ENCODE measurements at regions not wholly inside any gene's neighbourhood (a gene's known extent, or its start where the extent isn't known, plus 50 kb on each side); places are given as distances from the start of the nearest gene placed in this dataset.

DNA sequence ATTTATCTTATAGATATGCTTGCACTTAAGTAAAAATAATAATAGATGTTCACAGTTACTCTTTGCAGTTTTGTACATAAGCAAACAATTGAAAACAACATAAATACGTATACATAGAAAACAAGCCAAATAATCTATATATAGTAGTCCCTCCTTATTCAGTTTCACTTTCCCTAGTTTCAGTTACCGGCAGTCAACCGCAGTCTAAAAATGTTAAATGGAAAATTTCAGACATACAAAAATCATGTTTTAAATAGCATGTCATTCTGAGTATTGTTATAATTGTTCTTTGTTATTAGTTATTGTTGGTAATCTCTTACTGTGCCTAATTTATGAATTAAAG, 262.0 kb downstream of the CGGBP1 start:
- Histone ChIP-seq H3K9me1 (ENCODE audit: insufficient read depth, low read length) (no peaks in the 10 kb centered on the region), H2BK5ac (ENCODE audit: low read depth, low read length, poor library complexity, severe bottlenecking) (no peak overlapping the region), H3K23ac (ENCODE audit: low read depth, low read length) (no peak overlapping the region), H3K4ac (ENCODE audit: low read depth, low read length) (no peak overlapping the region), H3K4me2 (ENCODE audit: low read depth, low read length) (no peak overlapping the region), H3K79me1 (ENCODE audit: low read depth in 1 of 2, low read length in 2 of 2) (no peaks in the 10 kb centered on the region), H2BK15ac (ENCODE audit: low read depth, low read length) (no peak overlapping the region), H3K14ac (replicated peaks; ENCODE audit: low read depth, low read length) (no peak overlapping the region), H3K9ac (ENCODE audit: low read depth, low read length) (no peak overlapping the region), H2AK5ac (ENCODE audit: low read depth, low read length) (no peak overlapping the region), H3K36me3 (ENCODE audit: control insufficient read depth, insufficient read depth, low read length) (no peaks in the 10 kb centered on the region), H2BK20ac (ENCODE audit: low read depth, low read length) (no peak overlapping the region), H4K5ac (ENCODE audit: low read depth, low read length) (no peak overlapping the region), H4K8ac (ENCODE audit: low read depth in 2 of 2, low read length in 2 of 2) (no peak overlapping the region), H2AFZ (replicated peaks; ENCODE audit: low read length, poor library complexity) (no peak overlapping the region), H3K27me3 (ENCODE audit: control insufficient read depth, insufficient read depth, low read length) (no peaks in the 10 kb centered on the region), H3K56ac (ENCODE audit: extremely low read depth, insufficient read depth, low read length) (no peak overlapping the region), H3K18ac (ENCODE audit: low read depth, low read length) (no peak overlapping the region), H3K4me3 (ENCODE audit: insufficient read depth, low read depth, low read length) (no peak overlapping the region), H2AK9ac (replicated peaks; ENCODE audit: low read depth, low read length, poor library complexity) (no peak overlapping the region), H2BK120ac (ENCODE audit: low read depth, low read length) (no peak overlapping the region), H4K20me1 (ENCODE audit: insufficient read depth, low read length) (no peaks in the 10 kb centered on the region), H3K9me3 (ENCODE audit: control insufficient read depth, insufficient read depth, low read length) (peaks cover 3% of the 10 kb centered on the region; the same call in 1 of the 2 replicates), H4K91ac (ENCODE audit: insufficient read depth, low read depth, low read length) (no peak overlapping the region), H3K4me1 (ENCODE audit: control insufficient read depth, insufficient read depth, low read length) (no peaks in the 10 kb centered on the region), H3K27ac (ENCODE audit: insufficient read depth, low read length) (no peak overlapping the region)
- dilution Hi-C loops (cut with HindIII; ENCODE audit: low sequenced_read_pairs, unreplicated experiment) (no loop called here), in situ Hi-C loops (cut with MboI; ENCODE audit: low sequenced_read_pairs) (no loop called here), intact Hi-C loops (cut with micrococcal nuclease) (no loop called here)
- POLR2A ChIA-PET (ENCODE audit: unreplicated experiment): no interaction called here
- no CpG with 5 or more reads among the region's 3 CpGs for WGBS, 2 experiments (ENCODE audit: extremely low coverage in 2 of 2, insufficient read length in 1 of 2)
- TF ChIP-seq SMC3 (IDR thresholded peaks at IDR 0.05; ENCODE audit: low read depth, low read length) (no peak), CEBPB (IDR thresholded peaks at IDR 0.05; ENCODE audit: low read depth, low read length) (no peak), FOS (IDR thresholded peaks at IDR 0.05; ENCODE audit: low read depth, low read length) (no peak), RAD21 (IDR thresholded peaks at IDR 0.05; ENCODE audit: low read length) (no peak), BHLHE40 (IDR thresholded peaks at IDR 0.05; ENCODE audit: low read depth, low read length) (no peak), RFX5 (IDR thresholded peaks at IDR 0.05; ENCODE audit: low read depth, low read length) (no peak), NFE2L2 (IDR thresholded peaks at IDR 0.05; ENCODE audit: low read depth, low read length) (no peak), ELK1 (IDR thresholded peaks at IDR 0.05; ENCODE audit: borderline replicate concordance, low read depth, low read length) (no peak), RCOR1 (IDR thresholded peaks at IDR 0.05; ENCODE audit: insufficient replicate concordance, low read length) (no peak)
- TF ChIP-seq, protein P1, sequence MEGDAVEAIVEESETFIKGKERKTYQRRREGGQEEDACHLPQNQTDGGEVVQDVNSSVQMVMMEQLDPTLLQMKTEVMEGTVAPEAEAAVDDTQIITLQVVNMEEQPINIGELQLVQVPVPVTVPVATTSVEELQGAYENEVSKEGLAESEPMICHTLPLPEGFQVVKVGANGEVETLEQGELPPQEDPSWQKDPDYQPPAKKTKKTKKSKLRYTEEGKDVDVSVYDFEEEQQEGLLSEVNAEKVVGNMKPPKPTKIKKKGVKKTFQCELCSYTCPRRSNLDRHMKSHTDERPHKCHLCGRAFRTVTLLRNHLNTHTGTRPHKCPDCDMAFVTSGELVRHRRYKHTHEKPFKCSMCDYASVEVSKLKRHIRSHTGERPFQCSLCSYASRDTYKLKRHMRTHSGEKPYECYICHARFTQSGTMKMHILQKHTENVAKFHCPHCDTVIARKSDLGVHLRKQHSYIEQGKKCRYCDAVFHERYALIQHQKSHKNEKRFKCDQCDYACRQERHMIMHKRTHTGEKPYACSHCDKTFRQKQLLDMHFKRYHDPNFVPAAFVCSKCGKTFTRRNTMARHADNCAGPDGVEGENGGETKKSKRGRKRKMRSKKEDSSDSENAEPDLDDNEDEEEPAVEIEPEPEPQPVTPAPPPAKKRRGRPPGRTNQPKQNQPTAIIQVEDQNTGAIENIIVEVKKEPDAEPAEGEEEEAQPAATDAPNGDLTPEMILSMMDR (conservative IDR thresholded peaks at IDR 0.05; ENCODE audit: low read depth, low read length): no peak
- TF ChIP-seq, protein P2, sequence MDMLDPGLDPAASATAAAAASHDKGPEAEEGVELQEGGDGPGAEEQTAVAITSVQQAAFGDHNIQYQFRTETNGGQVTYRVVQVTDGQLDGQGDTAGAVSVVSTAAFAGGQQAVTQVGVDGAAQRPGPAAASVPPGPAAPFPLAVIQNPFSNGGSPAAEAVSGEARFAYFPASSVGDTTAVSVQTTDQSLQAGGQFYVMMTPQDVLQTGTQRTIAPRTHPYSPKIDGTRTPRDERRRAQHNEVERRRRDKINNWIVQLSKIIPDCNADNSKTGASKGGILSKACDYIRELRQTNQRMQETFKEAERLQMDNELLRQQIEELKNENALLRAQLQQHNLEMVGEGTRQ (IDR thresholded peaks at IDR 0.05; ENCODE audit: low read depth, low read length): no peak
- ATAC-seq (ENCODE audit: low read depth) (no peak), DNase-seq (no peak)
- CTCF ChIA-PET: no interaction called here
- BruUV-seq (replicated peaks): no TSS peak

All from IMR-90 (cell line).